ENCODE measurements at regions not wholly inside any gene's neighbourhood (a gene's known extent, or its start where the extent isn't known, plus 50 kb on each side); places are given as distances from the start of the nearest gene placed in this dataset.

DNA sequence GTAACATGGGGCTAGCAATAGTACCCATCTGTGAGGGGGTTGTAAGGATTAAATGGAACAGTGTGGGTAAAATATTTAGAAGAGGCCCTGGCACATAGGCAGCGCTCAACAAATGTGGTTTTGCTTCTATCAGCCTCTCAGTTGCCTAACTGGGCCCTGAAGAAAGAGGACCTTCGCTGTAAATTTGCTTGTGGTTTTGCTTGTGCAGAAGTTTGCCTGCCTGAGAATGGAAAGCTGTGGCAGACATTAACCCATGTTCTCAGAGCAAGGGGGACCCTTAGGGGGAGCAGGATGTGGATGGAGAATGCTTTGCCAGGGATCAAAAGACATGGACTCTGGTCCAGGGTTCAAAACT is 160.1 kb downstream of the BRMS1L start:
- Mint-ChIP-seq H3K27me3 (no peaks in the 10 kb centered on the region), H3K27ac (peak overlapping the region; percentile 11), H3K4me1 (peaks cover 7% of the 10 kb centered on the region), H3K9me3 (no peaks in the 10 kb centered on the region), H3K4me3 (no peak overlapping the region), H3K36me3 (no peaks in the 10 kb centered on the region)
- DNase-seq = no peak

DNA sequence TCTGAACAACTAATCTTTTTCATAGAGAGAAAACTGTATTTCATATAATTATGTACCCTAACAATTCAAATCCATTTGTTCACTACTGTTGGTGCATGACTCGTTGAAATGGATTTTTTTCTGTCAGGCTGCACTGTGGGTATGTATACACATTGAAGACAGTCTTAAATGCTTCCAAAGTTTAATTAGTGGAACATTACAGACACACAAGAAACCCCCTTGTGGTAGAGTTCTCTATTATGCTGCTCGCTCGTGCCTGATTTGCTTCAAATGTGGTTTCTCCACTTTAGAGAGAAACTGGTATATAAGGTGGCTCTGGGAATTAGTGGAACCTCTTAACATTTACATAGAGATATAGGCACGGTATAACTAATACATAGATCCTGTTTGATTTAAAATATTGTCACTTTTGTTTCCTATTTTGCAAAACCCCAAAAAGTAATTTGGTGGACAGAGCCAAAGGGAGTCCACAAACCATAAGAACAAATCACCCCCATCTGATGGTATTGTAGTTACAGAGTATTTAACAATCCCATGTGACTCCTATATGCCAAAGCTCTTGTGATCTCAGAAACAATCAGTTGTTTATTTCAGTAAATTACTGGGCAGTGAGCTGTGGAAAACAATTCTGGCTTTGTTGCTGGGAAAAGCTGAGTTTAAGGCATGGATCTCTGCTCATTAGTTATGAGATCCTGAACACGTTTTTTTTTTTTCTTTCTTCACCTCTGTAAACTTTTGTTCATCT is 159.5 kb downstream of the BRMS1L start:
- no peak overlapping the region for H3K4me3 Mint-ChIP-seq
- no peaks in the 10 kb centered on the region for H3K9me3 Mint-ChIP-seq
- peak overlapping the region; percentile 11 for H3K27ac Mint-ChIP-seq
- H3K27me3 Mint-ChIP-seq = no peaks in the 10 kb centered on the region
- no peak for DNase-seq
- H3K4me1 Mint-ChIP-seq = peaks cover 7% of the 10 kb centered on the region
- no peaks in the 10 kb centered on the region for H3K36me3 Mint-ChIP-seq

DNA sequence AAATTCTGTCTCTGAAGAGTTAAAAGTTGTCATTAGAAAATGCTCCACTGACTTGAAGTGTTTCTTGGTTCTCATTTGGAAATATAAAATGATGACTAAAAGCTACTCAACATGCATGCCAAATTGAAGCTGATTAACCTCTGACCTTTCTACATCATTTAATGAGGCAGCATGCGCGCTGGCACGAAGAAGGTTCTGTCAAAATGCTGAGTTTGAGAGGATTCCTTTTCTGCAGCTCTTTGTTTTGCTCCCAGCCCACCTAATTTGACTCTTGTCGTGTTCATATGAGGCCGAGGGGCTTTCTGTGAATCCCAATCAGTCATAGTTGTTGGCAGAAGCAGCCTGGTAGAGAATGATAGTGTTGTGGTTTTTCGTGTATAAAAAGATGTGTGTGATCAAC is 153.4 kb downstream of the BRMS1L start:
- no peaks in the 10 kb centered on the region for H3K4me1 Mint-ChIP-seq

DNA sequence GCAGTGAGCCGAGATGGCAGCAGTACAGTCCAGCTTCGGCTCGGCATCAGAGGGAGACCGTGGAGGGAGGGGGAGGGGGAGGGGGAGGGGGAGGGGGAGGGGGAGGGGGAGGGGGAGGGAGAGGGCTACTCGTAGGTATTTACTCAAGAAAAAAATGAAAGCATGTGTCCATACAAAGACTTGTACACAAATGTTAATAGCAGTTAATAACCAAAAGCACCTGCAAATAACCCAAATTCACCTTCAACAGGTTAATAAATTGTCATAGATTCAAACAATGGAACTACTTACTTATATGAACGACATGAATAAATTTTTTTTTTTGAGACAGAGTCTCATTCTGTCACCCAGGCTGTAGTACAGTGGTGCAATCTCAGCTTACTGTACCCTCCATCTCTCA is 152.4 kb downstream of the BRMS1L start:
- Mint-ChIP-seq H3K27me3 (no peaks in the 10 kb centered on the region), H3K4me3 (no peak overlapping the region), H3K4me1 (no peaks in the 10 kb centered on the region), H3K9me3 (no peaks in the 10 kb centered on the region), H3K36me3 (no peaks in the 10 kb centered on the region), H3K27ac (no peak overlapping the region)
- DNase-seq = no peak

More for the DNA sequence above, 153.4 kb downstream of the BRMS1L start:
- H3K27ac Mint-ChIP-seq = no peak overlapping the region
- no peaks in the 10 kb centered on the region for H3K27me3 Mint-ChIP-seq
- no peak overlapping the region for H3K4me3 Mint-ChIP-seq
- no peaks in the 10 kb centered on the region for H3K36me3 Mint-ChIP-seq
- no peaks in the 10 kb centered on the region for H3K9me3 Mint-ChIP-seq
- DNase-seq = no peak

DNA sequence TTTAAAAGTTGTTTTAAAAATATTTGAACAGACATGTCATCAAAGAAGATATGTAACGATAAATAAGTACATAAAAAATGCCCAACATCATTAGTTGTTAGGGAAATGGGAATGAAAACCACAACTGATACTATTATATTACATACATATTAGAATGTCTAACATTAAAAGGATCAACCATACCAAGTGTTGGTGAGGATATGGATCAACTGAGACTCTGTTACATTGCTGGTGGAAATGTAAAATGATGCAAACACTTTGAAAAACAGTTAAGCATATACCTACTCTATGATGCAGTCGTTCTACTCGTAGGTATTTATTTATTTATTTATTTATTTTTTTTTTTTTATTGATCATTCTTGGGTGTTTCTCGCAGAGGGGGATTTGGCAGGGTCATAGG is 149.7 kb downstream of the BRMS1L start:
- Mint-ChIP-seq H3K27me3 (peaks cover 13% of the 10 kb centered on the region), H3K27ac (no peak overlapping the region), H3K4me3 (no peak overlapping the region), H3K9me3 (no peaks in the 10 kb centered on the region), H3K4me1 (no peaks in the 10 kb centered on the region), H3K36me3 (no peaks in the 10 kb centered on the region)
- no peak for DNase-seq

DNA sequence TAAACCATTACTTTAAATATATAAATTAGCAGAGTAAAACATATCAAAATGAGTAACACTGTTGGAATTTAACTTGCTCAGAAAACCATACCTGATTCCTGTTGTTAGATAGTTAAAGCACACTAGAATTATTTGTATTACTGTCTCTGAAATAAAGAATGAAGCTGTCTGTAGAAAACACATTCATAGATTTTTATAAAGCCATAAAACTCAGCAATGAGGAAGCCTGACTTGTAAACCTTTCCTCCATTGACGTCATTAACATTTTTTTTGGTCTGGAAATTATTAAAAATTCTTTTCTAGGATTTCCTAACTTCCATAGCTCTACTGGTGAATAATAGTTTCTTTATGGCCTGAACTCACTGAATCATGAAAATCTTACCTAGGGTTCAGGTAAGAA is 147.6 kb downstream of the BRMS1L start:
- H3K4me3 Mint-ChIP-seq = no peak overlapping the region
- no peak overlapping the region for H3K27ac Mint-ChIP-seq
- H3K4me1 Mint-ChIP-seq = no peaks in the 10 kb centered on the region
- no peaks in the 10 kb centered on the region for H3K9me3 Mint-ChIP-seq
- H3K36me3 Mint-ChIP-seq = no peaks in the 10 kb centered on the region
- DNase-seq = no peak
- peaks cover 13% of the 10 kb centered on the region for H3K27me3 Mint-ChIP-seq

DNA sequence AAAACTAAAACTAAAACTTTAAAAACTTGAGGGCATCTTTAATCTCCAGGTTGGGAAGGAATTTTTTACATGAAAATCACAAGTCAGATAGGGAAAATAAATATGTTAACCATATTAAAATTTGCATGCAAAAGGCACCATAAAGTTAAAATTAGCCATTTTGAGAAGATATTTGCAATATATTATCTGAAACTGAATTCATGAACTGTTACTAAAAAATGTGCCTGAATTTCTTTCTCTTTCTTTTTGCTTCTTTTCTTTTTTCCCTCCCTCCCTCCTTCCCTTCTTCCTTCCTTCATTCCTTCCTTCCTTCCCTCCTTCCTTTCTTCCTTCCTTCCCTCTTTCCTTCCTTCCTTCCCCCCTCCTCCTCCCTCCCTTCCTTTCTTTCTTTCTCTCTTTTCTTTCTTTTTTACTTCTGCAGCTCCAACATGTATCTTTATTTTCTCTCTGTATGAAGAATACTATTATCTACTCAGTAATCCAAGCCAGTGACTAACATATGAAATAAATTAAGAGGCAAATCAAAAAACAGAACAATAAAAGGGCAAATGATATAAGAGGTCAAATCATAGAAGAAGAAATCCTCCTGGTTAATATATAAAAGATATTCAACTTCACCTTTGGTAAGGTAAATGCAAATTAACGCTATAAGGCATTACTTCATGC is 146.0 kb downstream of the BRMS1L start:
- DNase-seq = no peak
- H3K9me3 Mint-ChIP-seq = no peaks in the 10 kb centered on the region
- no peak overlapping the region for H3K27ac Mint-ChIP-seq
- no peaks in the 10 kb centered on the region for H3K36me3 Mint-ChIP-seq
- H3K27me3 Mint-ChIP-seq = peaks cover 13% of the 10 kb centered on the region
- no peak overlapping the region for H3K4me3 Mint-ChIP-seq
- no peaks in the 10 kb centered on the region for H3K4me1 Mint-ChIP-seq

DNA sequence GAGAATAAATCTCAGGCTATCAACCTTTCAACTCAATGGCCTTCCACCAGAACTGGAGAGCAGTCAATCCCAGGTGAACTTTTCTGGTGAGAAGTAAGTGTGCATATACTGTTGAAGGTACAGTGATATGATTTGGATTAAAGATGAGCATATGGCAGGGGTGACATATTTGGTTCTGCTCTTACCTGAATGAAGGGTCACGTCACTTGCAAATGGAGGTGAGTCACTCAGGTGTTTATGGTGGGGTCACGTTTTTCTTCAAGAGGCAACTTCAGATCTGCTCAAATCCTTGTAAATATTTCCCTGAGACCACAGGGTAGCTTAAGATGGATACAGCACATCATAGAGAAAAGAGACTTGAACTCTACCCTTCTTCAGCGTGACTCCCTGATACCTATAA is 143.2 kb downstream of the BRMS1L start:
- DNase-seq = no peak
- Mint-ChIP-seq H3K4me1 (no peaks in the 10 kb centered on the region), H3K36me3 (no peaks in the 10 kb centered on the region), H3K27ac (no peak overlapping the region), H3K9me3 (no peaks in the 10 kb centered on the region), H3K27me3 (peaks cover 13% of the 10 kb centered on the region), H3K4me3 (no peak overlapping the region)

DNA sequence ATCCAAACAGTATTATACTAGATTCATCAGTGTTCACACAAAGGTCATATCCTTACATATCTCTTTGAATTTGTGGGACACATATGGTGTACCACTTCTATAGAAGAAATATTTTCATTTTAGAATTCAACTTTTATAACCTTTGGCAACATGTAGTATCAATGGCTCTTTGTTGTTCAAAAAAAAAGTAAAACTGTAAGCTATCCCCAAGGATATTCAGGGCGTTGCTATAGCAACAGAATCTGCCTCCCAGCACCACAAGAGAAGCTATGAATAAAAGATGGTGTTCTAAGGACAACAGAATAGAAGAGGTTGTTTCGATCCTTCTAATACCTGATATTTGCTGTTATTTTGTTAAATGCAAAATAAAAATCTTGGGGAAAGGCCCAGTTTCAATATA is 139.3 kb downstream of the BRMS1L start:
- H3K9me3 Mint-ChIP-seq = no peaks in the 10 kb centered on the region
- DNase-seq = no peak
- H3K27ac Mint-ChIP-seq = no peak overlapping the region
- no peaks in the 10 kb centered on the region for H3K4me1 Mint-ChIP-seq
- no peaks in the 10 kb centered on the region for H3K36me3 Mint-ChIP-seq
- H3K27me3 Mint-ChIP-seq = no peaks in the 10 kb centered on the region
- no peak overlapping the region for H3K4me3 Mint-ChIP-seq

DNA sequence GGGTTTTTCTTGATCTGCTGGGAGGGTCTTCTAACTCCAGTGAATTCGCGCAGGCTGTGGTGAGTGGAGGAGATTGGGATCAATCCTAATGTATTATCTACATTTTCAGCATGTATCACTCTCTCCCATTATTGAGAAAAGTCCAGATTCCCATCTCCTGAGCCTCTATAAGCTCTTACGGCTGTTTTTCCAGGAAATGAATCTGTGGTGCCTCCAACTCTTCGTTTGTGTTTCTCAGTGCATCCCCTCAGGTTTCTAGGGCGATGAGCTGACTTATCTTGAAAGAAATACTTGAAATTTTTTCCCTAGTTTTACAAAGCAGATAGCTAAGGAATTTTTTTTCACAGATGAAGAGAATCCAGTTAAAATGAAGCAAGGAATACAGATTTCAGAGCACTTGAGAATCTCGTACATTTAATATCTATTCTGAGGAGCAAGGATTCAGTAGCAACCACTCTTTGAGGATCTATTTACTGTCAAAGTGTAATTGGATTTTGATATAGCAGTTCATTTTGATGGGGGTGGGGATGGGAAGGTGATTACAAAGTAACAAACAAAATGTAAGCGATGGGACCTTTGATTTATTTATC is 138.7 kb downstream of the BRMS1L start:
- H3K4me1 Mint-ChIP-seq = no peaks in the 10 kb centered on the region
- no peak for DNase-seq
- H3K4me3 Mint-ChIP-seq = no peak overlapping the region
- no peaks in the 10 kb centered on the region for H3K27me3 Mint-ChIP-seq
- no peaks in the 10 kb centered on the region for H3K9me3 Mint-ChIP-seq
- H3K27ac Mint-ChIP-seq = no peak overlapping the region
- H3K36me3 Mint-ChIP-seq = no peaks in the 10 kb centered on the region

DNA sequence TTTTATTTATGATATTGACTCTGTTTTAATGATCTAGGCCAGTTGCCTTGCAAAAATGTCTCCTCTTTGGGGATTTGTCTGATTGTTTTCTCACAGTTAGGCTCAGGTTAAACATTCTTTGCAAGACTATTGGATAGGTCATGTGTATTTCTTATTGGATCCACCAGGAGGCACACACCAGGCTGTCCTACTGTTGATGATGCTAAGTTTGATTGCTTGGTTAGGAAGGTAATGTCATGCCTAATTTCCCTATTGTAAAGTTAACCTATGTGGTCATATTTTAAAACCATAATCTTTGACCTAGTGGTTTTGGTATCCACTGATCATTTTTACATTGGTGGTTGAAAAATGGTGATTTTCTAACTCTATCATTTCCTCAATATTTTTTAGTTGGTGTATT is 137.1 kb downstream of the BRMS1L start:
- Mint-ChIP-seq H3K9me3 (no peaks in the 10 kb centered on the region), H3K4me1 (no peaks in the 10 kb centered on the region), H3K27ac (peak overlapping the region; percentile 48), H3K27me3 (no peaks in the 10 kb centered on the region), H3K36me3 (no peaks in the 10 kb centered on the region), H3K4me3 (no peak overlapping the region)
- no peak for DNase-seq

DNA sequence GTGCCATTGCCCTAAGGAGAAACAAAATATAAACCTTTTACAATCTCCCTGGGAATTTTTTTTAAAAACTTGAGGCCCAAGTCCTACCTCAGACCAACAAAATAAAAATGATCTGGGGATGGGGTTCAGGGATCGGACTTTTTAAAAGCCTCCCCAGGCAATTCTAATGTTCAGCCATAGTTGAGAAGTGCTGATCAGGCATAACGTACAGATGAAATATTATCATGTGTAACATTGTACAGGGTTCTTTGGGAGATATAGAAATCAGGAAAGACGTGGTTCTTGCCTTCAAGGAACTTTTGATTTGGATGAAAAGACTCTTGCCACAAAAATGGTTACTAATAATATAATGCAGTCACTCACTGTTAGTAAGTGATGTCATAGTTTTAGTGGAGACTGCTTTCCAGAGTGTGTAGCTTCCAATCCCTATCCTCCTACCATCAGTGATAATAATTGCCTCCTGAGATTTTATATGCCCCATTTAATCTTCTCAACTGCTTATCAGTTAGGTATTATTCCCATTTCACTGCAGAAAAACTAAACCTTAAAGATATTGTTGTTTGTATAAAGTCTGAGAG is 135.6 kb downstream of the BRMS1L start:
- no peak overlapping the region for H3K4me3 Mint-ChIP-seq
- H3K27ac Mint-ChIP-seq = no peak overlapping the region
- no peaks in the 10 kb centered on the region for H3K27me3 Mint-ChIP-seq
- H3K4me1 Mint-ChIP-seq = no peaks in the 10 kb centered on the region
- no peak for DNase-seq
- no peaks in the 10 kb centered on the region for H3K36me3 Mint-ChIP-seq
- H3K9me3 Mint-ChIP-seq = no peaks in the 10 kb centered on the region

DNA sequence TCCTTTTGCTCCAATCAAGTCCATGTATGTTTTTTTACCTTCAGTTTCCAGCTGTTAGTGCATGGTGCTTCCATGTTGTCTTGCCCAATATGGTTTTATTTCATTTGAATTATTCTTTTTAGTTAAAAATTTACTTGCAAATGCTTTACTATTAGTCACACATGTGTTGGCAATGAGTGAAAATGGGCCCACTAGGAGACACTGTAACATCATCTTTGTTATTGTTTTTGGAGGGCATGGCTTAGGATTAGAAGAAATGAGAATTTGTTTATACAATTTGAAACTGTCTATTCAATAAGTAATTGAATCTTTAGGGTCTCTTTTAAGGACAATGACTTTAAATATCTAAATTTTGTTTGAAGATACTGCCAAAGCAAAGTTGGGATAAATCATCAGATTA is 133.7 kb downstream of the BRMS1L start:
- no peaks in the 10 kb centered on the region for H3K36me3 Mint-ChIP-seq
- H3K4me3 Mint-ChIP-seq = no peak overlapping the region
- H3K27me3 Mint-ChIP-seq = no peaks in the 10 kb centered on the region
- DNase-seq = no peak
- H3K9me3 Mint-ChIP-seq = no peaks in the 10 kb centered on the region
- no peaks in the 10 kb centered on the region for H3K4me1 Mint-ChIP-seq
- no peak overlapping the region for H3K27ac Mint-ChIP-seq

DNA sequence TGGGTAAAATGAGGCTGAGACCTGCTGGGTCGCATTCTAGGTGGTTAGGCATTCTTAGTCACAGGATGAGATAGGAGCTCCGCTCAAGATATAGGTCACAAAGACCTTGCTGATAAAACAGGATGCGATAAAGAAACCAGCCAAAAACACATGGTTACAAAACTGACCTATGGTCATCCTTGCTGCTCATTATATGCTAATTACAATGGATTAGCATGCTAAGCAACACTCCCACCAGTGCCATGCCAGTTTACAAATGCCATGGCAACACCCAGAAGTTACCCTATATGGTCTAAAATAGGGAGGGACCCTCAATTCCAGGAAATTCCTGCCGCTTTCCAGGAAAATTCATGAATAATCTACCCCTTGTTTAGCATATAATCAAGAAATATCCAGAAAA is 132.4 kb downstream of the BRMS1L start:
- no peaks in the 10 kb centered on the region for H3K36me3 Mint-ChIP-seq
- no peak for DNase-seq
- no peak overlapping the region for H3K27ac Mint-ChIP-seq
- H3K9me3 Mint-ChIP-seq = no peaks in the 10 kb centered on the region
- no peaks in the 10 kb centered on the region for H3K4me1 Mint-ChIP-seq
- no peaks in the 10 kb centered on the region for H3K27me3 Mint-ChIP-seq
- no peak overlapping the region for H3K4me3 Mint-ChIP-seq

DNA sequence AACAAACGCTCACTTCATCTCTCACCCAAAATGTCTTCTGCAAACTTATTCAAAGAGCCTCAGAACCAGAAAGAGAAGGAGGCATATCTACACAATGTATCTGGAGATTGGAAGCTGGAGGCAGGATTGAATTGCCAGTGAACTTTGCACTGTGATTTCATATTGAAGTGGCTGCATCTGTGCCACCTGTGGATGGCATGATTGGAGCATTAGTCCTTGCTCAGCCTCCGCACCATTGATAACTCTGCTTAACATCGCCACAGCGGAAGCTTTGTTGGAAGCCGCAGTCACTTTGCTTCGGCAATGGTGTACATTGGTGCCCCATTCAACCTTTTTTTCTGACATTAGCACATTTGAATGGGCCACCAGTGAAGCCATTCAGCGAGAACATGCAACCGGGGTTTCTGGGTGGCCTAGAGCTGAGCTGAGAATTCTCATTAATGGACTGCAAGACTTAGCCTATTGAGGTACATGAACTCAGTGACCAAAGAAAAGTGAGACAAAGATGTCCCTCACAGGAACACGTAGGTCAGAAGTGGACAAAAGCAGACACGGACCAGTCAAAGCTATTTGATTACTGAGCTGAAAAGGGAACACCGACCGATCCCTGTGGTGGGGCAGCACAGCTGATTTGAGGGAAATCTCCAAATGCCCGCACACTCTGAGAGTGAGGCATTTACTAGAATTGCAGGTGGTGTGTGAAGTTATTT is 130.4 kb downstream of the BRMS1L start:
- no peaks in the 10 kb centered on the region for H3K36me3 Mint-ChIP-seq
- H3K4me1 Mint-ChIP-seq = no peaks in the 10 kb centered on the region
- no peaks in the 10 kb centered on the region for H3K9me3 Mint-ChIP-seq
- DNase-seq = no peak
- H3K27me3 Mint-ChIP-seq = no peaks in the 10 kb centered on the region
- no peak overlapping the region for H3K4me3 Mint-ChIP-seq
- no peak overlapping the region for H3K27ac Mint-ChIP-seq
